Frontal cortex (tissue), 3 donors: ENCODE measurements at regions not wholly inside any gene's neighbourhood (a gene's known extent, or its start where the extent isn't known, plus 50 kb on each side); places are given as distances from the start of the nearest gene placed in this dataset.

Experiments used
- DNase-seq, 2 donors: peaks; one replicate each; pipeline ENCODE4 v3.0.0; 2012; ENCODE audit warnings: low spot score in 2 of 2
- FAIRE-seq: peaks from 2 replicates; lab custom pipeline; 2012; peaks lifted over from hg19 to GRCh38; lab: Jason Lieb, UNC
- donor health status: control.
- donor health status: control.
- donor health status: control.

- no peak for FAIRE-seq
- DNase-seq: no peak
These were observed 130.2 kb downstream of the C16orf95 start for GRCh38 chr16:87186876-87187533.

DNA sequence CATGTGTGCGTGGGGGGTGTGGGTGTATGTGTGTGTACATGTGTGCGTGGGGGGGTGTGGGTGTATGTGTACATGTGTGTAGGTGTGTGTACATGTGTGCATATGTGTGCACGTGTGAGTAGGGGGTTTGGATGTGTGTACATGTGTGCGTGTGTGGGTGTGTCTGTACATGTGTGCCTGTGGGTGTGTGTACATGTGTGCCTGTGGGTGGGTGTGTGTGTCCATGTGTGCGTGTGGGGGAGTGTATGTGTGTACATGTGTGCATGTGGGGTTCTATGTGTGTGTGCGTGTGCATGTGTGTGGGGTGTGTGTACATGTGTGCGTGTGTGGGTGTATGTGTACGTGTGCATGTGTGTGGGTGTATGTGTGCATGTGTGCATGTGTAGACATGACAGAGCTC, 129.1 kb downstream of the C16orf95 start:
- DNase-seq (no peak), FAIRE-seq (no peak)

DNA sequence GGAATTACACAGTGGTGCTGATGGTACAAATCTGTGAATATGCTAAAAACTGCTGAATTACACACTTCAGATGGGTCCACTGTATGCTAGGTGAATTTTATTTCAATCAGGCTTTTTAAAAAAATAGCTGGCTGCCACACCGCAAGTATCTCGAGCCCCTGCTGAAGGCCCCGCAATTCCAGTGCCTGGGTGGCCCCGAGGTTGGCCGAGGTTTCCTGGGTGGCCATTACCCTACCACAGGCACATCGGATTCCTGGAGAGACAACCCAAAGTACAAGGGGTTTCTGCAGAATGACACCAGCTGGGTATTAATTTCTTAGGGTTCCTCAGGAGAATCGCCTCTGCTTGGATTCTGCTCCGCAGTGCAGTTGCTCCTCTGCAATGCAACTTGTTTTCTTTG, 127.8 kb downstream of the C16orf95 start:
- DNase-seq (no peak), FAIRE-seq (no peak)

- FAIRE-seq: no peak
These were observed 126.6 kb downstream of the C16orf95 start for GRCh38 chr16:87190288-87191230.

GRCh38 chr16:87192452-87193073, 124.6 kb downstream of the C16orf95 start:
- FAIRE-seq: no peak

More at GRCh38 chr16:87190288-87191230, 126.6 kb downstream of the C16orf95 start:
- DNase-seq: no peak

GRCh38 chr16:87194172-87194571, 123.0 kb downstream of the C16orf95 start:
- FAIRE-seq: no peak
- DNase-seq: no peak

More at GRCh38 chr16:87192452-87193073, 124.6 kb downstream of the C16orf95 start:
- no peak for DNase-seq

- no peak for FAIRE-seq
- no peak for DNase-seq
These were observed 122.0 kb downstream of the C16orf95 start for GRCh38 chr16:87195161-87195560.

- DNase-seq (no peak), FAIRE-seq (no peak)
These were observed 121.0 kb downstream of the C16orf95 start for GRCh38 chr16:87196231-87196630.

DNA sequence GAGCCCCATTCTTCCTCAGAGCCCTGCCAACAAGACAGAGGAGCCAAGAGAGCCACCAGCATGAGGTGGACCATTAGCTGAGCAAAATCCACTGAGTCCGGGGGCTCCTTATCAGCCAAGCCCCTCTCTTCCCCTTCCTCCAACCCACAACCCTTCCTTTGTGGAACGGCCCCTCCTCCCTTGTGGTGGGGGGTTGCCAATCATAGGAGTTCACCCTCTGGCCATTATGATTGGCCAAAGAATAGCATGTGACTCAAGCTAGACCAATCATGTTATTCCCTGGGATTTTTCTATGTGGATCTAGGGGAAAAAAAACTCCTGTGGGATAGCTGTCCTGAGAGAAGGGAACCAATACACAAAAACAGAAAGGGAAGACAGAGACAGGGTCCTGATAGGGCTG, 120.5 kb downstream of the C16orf95 start:
- FAIRE-seq: no peak
- DNase-seq: no peak

GRCh38 chr16:87198328-87198832, 118.8 kb downstream of the C16orf95 start:
- DNase-seq (no peak), FAIRE-seq (no peak)

DNA sequence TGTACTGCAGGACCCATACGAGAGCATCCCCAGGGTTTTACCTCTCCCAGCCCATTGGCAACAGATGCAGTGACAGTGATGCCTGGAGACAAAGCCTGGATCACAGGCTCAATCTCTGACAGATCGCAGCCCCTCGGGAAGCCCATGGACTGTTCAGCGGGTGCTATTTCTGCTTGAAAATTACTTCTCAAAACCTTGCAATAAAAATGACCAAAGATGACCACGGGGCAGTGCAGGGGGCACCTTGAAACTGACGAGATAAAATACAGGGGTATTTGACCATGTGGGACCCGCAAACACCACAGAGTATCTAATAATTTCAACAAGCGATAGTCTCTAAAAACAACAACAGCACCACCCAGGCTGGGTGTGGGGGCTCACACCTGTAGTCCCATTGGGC, 118.3 kb downstream of the C16orf95 start:
- FAIRE-seq (no peak), DNase-seq (no peak)

DNA sequence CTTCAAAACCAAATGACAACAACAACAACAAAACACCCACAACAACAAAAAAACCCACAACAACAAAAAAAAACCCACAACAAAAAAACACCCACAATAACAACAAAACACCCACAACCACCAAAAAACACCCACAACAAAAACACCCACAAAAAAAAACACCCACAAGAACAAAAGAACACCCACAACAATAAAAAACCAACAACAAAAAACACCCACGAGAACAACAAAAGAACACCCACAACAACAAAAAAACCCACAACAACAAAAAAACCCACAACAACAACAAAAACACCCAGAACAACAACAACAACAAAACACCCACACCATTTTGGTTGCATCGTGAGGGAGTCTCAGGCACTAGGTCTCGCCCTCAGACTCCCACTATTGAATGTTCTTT, 117.8 kb downstream of the C16orf95 start:
- no peak for FAIRE-seq
- DNase-seq: no peak

- FAIRE-seq (no peak), DNase-seq (no peak)
These were observed 117.3 kb downstream of the C16orf95 start for GRCh38 chr16:87199901-87200300.

DNA sequence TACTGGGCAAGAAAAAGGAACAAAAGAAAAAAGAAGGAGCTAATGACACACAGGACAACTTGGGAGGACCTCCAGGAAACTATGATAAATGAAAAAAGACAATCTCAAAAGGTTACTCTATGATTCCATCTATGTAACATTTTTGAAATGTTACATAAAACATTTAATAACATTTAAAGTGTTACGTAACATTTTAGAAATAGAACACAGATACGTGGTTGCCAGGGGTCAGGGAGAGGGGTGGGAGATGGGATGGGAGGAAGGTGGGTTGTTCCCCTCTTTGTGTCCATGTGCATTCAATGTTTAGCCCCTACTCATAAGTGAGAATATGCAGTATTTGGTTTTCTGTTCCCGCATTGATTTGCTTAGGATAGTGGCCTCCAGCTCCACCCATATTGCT, 116.6 kb downstream of the C16orf95 start:
- DNase-seq (no peak), FAIRE-seq (no peak)

- peak in 1 of 2 donors; percentile 55 for DNase-seq
- FAIRE-seq: no peak
These were observed 116.1 kb downstream of the C16orf95 start for GRCh38 chr16:87201052-87201451.

DNA sequence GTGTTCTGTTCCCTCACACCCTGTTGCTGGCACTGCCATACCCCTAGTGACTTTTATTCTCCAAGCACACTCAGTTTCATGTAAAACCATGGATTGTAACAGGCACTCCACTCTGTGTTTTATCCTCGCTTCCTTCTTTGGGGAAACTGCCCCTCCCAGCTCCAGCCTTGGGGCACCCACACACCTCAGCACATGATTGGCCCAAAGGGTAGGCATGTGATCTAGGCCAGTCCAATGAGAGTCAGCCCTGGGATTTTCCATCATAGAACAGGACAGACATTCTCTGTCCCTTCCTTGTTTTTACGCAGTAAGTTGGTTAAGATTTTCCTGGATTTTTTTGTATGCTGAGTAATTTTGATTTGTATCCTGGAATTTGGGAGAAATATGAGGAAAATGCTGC, 115.4 kb downstream of the C16orf95 start:
- FAIRE-seq: no peak

DNA sequence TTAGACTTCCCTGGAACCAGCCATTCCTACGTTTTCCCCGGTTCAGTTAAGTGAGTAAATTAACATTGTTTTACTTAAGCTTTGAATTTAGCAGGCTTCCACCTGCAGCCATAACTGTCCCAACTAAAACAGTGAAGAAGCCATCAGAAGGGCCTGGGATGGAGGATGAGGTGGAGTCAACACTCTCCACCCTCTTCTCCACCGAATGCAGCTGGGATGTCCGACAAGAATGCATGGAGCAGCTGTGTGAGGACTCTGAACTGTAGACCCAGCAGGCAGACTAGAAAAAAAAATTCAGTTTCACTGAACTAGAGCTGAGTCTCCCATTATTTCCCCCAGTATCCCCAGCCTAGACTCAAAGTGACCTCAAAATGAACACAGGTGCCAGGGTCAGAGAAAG, 114.8 kb downstream of the C16orf95 start:
- no peak for FAIRE-seq

More for the DNA sequence above, 115.4 kb downstream of the C16orf95 start:
- DNase-seq: no peak

DNA sequence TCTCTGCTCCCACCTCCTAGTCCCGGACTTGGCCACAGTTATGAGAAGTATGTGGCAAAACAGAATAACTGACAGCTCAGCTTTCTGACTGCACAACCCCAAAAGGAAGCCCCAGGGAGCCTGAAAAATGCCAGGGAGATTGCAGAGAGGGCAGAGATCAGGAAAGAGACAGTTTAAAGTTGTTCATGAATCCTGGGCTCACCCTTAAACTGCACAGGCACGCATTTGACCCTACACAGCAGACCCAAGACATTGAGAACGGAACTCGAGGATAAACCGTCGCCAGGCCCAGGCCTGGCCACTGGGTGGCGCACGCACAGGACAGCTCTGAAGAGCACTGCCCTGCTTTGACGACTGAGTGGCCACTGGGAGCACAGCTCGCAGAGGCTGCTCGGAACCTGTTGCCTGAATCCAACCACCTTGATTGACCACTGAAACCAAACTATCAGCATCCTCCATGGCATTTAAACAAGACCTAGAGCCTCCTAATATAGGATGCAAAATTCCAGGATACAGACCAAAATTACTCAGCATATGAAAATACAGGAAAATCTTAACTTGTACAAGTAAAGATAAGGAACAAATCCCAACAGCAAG, 114.0 kb downstream of the C16orf95 start:
- FAIRE-seq (no peak), DNase-seq (peak in 1 of 2 donors; percentile 48)

More for the DNA sequence above, 114.8 kb downstream of the C16orf95 start:
- DNase-seq: no peak

- no peak for DNase-seq
- no peak for FAIRE-seq
These were observed 110.3 kb downstream of the C16orf95 start for GRCh38 chr16:87206646-87207451.
